NCI-H748 (cell line): ENCODE measurements at regions not wholly inside any gene's neighbourhood (a gene's known extent, or its start where the extent isn't known, plus 50 kb on each side); places are given as distances from the start of the nearest gene placed in this dataset.
A peak's percentile ranks its signal among the peaks of the same experiment; 100 is the strongest.
"Not testable (repeated sequence)": the region's sequence is repeated elsewhere in the genome, so short reads cannot be mapped to it uniquely, and the experiment has no call there.

Source experiments
- DNase-seq: peaks from one replicate; lab custom pipeline; 2025; ENCODE audit not compliant: unreplicated experiment; lab: John Stamatoyannopoulos, UW

DNA sequence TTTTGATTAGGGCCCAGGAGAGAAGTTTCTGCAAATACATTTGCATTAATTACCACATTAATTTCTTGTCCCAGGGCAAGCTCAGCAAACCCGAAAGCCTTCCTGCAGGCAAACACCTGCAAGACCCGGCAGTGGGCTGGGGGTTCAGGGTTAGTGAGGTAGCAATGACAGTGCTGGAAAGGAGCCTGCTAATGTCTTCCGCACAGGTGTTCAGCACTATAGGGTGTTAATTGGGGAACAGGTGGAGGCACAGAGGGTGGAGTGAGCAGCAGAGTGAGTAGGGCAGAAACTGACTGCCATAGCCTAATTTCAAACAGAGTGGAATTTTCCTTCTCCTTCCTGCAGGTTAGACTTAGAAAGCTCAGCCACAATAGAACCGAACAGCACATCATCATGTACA, 50.9 kb upstream of the UBASH3B start:
- no peak for DNase-seq

DNA sequence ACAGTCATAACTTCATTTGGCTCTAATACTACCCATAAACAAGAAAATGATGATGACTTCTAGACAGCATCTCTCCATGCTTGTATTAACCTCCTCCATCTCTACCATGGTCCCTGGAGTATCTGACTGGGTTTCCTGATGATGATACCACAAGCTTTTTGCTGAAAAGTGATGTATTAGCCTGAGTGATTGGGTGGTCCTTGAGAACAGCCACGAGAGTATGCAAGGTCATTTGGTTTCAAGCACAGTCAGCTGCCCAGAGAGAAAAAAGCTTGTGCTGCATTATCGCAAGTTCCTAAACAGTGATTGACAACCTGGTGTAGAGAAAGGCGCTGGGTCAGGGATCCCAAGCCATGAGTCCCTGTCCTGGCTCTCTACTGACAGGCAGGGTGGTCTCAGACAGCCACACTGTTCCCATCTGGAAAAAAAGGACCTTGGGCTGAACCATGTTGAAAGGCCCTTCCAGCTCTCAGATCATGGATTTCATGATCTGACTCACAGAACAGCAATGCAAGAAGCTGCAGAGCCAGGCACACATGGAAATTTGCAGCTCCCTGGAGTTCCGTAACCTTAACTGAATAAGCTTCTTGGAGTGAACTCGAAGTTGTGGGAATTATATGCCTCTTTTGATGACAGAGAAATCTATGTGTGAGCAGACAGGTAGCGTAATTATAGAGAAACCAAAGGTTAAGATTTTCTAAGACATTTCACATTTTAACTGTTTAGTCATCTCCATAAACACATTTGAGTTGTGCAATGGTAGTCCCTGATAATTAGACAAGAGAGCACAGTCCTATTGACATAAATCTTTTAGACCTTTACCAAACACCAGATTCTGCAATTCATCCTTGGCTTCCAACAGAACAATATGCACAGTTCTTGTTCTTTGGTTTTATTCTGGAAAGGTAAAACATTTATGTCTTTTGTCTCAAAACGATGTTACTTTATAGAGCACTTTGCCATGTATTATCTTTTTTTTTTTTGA, 54.1 kb upstream of the UBASH3B start:
- no peak for DNase-seq

DNA sequence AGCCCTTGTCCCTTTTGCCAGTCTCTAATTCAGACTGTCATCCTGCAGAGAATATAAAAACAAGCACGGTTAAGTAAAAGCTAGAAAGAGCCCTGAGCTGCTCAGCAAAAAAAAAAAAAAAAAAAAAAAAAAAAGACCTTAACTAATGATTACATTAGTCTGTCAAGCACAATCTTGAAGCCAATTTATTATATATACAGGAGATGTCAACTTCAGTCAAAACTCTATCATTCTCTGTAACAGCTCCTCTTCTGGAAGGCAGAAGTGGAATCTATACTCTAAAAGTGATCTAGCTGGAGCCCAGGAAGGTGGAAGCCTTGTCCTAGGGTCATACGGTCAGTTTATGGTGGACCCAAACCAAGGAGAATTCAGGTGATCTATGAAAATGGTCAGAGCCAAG, 55.2 kb upstream of the UBASH3B start:
- DNase-seq = no peak

DNA sequence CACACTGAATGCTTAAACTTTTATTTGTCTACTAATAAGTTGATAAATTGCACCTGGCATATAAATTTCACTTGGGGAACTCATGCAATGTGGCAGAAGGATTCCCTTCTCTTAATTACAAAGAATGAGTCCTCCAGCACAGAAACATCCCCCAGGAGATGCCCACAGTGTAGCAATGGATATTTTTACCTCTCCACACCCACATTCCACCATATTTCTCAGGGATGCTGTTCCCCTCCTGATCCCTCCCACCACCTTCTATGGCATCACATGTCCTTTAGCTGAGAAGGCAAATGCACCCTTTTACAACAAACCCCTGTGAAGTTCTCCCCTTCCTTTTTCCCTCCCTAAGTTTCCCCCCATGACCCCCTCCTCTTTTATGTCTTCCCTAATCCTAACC, 56.1 kb upstream of the UBASH3B start:
- no peak for DNase-seq

DNA sequence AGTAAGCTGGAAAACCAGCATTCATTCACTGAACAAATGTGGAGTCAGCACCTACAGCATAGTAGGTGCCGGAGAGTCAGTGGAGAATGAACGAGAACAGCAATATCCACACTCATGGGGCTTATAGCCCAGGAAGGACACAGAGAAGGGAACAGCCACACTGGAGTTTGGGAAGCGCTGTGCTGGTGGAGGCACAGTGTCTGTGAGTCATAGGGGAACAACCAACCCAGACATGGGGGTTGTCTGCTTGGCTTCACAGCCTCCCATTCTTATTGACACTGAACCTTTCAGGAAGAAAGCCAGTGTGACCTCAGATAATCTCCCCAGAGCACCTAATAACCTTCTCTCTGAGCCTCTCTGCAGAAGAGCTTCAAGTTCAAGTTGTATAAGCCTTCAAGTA, 56.6 kb upstream of the UBASH3B start:
- no peak for DNase-seq

DNA sequence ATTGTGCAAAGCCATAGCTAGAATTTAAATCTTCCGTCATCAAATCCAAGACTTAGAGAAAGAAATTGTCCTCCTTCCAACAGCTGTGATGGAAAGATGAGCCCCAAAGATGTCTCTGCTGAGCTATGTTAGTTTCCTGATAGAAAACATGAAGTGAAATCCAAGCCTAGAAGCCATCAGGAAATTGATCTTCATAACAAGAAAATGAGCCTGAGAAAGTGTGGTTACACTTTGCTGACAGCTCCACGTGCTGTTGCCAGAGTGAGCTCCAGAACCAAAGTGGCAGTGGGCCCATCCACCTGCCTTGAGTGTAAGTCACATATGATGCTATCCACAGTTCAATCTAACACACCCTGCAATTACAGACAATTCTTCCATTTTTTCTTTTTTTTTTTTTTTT, 58.0 kb upstream of the UBASH3B start:
- no peak for DNase-seq

DNA sequence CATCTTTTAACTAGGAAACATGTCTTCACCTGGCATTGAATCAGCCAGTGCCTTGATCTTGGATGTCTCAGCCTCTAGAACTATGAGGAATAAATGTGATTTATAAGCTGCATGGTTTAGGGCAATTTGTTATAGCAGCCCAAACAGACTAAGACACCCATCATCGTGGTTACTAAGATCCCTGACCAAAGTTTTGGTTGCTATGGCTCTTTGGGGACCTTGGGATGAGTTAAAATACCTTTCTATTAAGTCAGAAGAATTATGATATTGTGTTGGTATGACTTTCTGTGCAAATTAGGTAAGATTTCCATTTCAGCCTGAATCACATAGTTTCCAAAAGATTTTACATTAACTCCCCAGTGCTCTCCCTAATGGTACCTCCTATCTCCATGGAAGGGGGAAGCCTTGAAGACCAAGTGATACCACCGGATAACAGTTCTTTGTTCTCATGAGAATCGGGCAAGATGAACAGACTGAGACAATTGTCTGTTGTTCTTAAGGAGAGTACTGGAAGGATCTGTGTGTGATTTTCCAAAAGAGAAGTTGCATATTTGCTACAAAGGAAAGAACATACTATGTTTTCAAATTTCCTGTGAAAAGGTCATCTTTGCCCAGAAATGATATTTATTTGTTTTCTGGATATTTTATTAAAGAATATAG, 60.4 kb upstream of the UBASH3B start:
- DNase-seq = no peak

DNA sequence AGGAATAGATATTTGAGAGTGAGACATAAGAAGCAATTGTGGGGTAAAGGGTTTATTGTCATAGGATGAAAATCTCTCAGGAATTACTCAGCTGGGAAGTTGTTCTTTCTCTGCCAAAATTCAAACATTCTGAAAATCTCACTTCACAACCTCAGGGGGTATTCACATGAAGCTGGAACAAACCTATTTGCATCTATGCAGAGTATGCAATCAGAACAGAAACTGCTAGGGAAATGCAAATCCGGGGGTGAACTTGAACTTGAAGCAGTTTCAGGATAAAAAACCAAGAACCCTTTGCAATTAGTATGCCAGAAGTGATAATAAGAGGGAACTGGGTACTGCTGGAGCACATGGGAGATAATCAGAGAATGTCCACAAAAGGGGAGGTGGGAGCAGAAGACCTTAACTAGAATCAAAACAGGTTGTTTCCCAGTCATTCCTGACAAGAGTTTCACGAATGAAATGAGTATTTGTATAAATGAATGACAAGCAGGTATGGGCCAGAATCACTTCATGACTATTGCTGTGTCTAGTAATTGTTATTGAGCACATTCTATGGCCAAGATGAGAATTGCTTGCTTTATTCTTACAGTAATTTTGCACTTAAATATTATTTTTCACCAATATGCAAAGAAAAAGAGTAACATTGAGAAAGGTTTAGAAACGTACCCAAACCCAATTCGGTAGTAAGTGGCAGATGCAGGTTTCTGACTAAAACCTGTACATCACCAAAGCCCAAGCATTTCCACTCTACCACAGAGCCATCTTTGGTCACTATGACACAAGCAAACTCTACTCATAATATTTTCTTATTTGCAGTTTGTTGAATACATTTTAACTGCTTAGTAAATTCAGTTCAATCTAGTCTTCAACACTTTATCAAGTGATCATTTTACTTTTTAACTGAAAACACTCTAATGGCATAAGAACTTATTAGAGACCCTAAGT, 61.8 kb upstream of the UBASH3B start:
- DNase-seq = no peak

DNA sequence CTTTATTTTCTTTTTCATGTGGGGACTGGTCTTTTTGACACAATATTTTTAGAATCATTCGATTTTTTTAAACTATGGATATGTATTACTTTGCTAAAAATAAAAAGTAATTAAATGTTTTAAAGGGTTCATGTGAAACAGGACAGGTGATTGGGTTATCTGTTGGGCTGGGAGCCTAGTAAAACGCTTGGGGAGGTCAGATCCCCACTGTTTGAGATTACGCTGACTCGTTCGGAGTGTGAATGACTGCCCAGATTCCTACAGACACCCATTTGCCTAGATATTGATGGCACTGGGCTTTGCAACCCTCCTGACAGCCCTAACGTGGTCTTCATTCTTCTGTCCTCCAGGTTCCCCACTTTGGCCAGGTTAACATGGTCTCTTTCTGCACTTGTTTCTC, 62.9 kb upstream of the UBASH3B start:
- DNase-seq = no peak

DNA sequence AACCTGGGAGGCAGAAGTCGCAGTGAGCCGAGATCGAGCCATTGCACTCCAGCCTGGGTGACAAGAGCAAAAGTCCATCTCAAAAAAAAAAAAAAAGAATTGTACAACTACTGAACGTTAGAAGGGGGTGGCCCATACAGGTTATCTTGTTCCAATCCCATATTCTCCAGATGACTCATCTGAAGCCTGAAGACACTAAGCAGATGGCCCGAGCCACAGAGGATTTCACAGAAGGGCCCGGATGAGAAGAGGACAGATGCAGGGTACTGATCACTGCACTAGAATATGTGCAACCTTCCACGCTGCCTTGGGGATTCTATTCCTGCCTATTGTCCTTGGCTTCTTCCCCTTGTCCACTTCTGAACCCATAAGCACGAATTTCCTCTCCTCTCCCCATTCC, 70.9 kb upstream of the UBASH3B start:
- no peak for DNase-seq

DNA sequence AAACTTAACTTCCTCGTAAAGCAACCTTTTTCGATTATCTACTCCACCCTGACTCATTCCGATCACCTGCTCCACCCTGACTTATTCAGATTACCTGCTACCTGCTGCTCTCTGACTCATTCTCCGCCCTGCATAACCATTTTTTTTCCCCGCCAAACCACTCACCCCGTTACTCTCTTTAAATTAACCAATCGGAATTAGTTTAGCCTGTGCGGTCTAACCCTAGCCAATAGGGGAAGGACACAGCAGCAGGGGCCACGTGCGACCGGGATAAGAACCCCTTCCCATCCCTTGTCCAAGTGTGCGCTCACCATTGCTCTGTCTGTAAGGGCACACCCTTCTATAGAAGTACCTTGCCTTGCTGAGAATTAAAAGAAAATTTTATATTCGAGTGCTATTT, 75.5 kb upstream of the UBASH3B start:
- peak; percentile 11 for DNase-seq

DNA sequence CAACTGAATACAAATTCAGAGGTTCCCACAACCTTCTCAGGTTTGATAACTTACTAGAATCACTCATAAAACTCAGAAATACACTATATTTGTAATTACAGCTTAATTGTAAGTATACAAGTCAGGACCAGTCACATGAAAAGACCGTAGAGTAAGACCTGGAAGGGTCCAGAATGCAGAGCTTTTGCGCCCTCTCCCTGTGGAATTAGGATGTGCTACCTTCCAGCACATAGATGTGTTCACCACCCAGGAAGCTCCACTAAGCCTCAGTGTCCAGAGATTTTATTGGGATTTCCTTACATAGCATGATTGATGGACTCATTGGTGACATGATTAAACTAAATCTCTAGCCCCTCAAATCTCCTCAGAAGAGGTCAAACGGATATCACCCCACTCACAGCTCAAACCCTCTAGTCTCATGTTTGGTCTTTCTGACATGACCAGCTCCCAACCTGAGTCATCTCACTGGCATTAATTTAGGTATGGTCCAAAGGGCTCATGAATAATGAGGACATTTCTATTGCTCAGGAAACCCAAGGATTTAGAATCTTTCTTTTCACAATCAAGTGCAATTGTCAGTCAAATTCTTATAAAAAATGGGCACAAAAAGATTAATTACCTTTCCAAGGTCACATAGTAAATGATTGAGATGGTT, 77.2 kb upstream of the UBASH3B start:
- DNase-seq = no peak

DNA sequence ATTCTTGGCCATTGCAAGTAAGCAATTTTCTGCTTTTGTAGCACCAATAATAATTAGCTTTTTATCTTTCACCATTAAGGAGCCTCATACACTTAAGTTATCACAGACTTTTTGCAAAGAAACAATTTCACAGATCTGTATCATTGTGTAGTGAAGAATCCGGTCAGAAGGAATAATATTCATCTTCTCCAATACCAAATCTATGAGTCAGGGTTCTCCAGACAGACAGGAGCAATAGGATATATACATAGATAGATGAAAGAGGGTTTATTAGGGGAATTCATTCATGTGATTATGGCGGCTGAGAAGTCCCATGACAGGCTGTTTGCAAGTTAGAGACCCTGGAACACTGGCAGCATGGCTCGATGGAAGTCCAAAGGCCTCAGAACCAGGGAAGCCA, 82.9 kb upstream of the UBASH3B start:
- DNase-seq = no peak

DNA sequence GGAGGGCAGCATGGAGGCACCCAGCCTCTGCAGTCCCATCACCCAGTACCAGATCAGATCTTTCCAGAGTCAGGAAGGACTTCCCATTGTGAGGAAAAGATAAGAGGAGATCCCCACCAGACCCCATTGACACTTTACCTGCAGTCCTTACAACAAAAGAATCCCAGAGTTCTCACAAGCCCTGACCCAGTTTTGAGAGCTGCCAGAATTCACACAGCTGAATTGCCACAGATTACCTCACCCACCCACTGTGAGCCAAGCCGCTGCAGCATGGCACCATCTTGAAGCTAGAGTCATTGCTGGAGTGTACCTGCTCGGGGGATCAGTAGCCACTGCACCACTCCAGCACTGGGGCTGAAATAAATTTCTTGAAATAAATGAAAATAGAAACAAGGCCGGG, 91.8 kb upstream of the UBASH3B start:
- no peak for DNase-seq

DNA sequence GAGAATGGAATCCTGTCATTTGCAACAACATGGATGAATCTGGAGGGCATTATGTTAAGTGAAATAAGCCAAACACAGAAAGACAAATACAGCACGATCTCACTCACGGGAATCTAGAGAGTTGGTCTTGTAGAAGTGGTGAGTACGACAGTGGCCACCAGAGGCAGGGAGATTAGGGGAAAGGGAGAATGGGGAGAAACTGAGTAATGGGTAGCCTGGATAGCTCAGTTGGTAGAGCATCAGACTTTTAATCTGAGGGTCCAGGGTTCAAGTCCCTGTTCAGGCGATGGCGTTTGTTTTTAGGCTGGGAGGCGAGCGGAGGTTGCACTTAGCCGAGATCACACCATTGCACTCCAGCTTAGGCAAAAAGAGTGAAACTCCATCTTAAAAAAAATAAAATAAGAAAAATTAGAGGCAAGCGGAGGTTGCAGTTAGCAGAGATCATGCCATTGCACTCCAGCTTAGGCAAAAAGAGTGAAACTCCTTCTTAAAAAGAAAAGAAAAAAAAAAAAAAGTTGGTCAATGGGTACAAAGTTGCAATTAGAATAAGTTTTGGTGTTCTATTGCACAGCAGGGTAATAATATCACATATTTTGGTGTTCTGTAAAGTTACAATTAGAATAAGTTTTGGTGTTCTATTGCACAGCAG, 95.7 kb upstream of the UBASH3B start:
- DNase-seq = no peak

DNA sequence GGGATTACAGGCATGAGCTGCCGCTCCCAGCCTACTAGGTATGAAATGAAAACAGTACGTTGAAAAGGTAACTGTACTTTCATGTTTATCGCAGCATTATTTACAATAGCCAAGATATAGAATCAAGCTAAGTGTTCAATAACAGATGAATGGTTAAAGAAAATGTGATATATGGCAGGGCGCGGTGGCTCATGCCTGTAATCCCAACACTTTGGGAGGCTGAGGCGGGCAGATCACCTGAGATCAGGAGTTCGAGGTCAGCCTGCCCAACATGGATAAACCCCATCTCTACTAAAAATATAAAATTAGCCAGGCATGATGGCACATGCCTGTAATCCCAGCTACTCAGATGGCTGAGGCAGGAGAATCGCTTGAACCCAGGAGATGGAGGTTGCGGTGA, 96.3 kb upstream of the UBASH3B start:
- DNase-seq = not testable (repeated sequence)

DNA sequence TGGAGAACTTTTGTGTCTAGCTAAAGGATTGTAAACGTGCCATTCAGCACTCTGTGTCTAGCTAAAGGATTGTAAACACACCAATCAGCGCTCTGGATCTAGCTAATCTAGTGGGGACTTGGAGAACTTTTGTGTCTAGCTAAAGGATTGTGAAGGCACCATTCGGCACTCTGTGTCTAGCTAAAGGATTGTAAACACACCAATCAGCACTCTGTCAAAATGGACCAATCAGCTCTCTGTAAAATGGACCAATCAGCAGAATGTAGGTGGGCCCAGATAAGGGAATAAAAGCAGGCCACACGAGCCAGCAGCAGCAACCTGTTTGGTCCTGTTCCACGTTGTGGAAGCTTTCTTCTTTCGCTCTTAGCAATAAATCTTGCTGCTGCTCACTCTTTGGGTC, 98.4 kb upstream of the UBASH3B start:
- not testable (repeated sequence) for DNase-seq

DNA sequence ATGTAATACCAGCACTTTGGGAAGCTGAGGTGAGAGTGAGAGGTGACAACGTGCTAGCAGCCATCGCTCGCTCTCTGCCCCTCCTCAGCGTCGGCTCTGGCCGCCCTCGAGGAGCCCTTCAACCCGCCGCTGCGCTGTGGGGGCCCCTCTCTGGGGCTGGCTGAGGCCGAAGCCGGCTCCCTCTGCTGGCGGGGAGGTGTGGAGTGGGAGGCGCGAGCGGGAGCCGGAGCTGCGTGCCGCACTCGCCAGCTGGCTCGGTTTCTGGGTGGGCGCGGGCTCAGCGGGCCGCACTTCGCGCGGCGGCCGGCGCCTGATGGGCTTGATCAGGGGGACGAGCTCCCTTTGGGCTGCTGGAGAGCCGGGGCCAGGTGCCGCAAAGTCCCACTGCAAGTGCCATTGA, 98.9 kb upstream of the UBASH3B start:
- DNase-seq = no peak

DNA sequence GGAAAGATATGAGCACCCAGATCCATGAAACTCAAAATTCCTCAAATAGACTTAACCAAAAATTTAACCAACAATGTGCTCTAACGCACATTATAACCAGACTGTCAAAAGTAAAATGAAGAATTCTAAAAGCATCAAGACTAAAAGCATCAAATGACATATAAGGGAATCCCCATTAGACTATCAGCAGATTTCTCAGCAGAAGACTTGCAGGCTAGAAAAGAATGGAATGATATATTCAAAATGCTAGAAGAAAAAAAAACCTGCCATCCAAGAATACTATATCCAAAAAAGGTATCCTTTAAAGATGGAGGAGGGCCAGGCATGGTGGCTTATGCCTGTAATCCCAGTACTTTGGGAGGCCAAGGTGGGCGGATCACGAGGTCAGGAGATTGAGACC, 117.5 kb upstream of the UBASH3B start:
- no peak for DNase-seq

DNA sequence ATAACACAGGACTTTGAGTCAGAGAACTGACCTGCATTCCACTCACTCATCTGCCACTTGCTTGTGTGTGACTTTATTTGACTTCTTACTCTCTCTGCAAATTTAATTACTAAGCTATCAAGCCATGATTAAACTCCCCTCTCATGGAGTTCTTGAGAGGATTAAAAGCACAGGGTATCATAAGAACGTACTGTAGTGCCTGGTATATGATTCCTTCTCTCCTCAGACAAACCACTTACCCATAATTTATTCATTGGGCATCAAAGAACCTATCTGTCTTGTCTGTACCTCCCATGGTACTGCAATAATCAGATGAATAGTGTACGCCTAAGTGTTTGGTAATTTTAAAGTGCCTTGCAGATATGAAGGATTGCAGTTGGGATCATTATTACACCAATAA, 130.6 kb upstream of the UBASH3B start:
- no peak for DNase-seq
